Dermis blood vessel endothelial cell (primary cell): ENCODE measurements at regions not wholly inside any gene's neighbourhood (a gene's known extent, or its start where the extent isn't known, plus 50 kb on each side); places are given as distances from the start of the nearest gene placed in this dataset.
"Not testable (repeated sequence)": the region's sequence is repeated elsewhere in the genome, so short reads cannot be mapped to it uniquely, and the experiment has no call there.

Experiments used
- DNase-seq: peaks from one replicate; pipeline ENCODE4 v3.0.0; 2010

DNA sequence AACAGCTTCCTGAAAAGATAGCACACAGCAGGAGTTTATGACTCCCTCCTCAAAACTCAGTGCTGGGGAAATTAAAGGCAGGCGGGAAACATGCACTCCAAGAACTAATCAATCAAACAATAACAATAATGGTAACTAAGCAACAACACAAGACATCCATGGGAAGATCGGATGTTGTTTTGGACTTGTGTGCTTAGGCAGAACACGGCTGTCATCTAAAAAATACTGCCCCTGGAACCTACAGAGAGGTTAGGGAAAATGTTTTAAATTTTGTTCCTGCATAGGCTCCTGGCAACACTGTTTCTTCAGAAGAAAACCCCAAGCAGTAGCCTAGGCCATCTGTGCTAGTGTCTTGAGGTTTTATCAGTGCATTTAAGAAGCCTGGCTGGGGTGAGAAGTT is 1378.2 kb downstream of the STIM2 start:
- DNase-seq = no peak

GRCh38 chr4:28241021-28241420 is 1380.4 kb downstream of the STIM2 start:
- DNase-seq = no peak

DNA sequence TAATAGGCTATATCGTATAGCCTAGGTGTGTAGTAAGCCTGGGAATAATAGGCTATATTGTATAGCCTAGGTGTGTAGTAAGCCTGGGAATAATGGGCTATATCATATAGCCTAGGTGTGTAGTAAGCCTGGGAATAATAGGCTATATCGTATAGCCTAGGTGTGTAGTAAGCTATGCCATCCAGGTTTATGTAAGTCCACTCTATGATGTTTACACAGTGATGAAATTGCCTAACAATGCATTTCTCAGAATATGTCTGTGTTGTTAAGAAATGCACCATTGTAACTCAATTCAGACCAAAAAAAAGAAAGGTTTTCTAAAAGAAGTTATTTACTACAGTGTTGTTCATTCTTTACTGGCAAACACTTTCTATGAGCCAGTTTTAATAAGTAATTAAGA is 1387.2 kb downstream of the STIM2 start:
- DNase-seq = no peak

- DNase-seq = no peak
These were observed 1387.6 kb downstream of the STIM2 start for GRCh38 chr4:28248269-28248668.

DNA sequence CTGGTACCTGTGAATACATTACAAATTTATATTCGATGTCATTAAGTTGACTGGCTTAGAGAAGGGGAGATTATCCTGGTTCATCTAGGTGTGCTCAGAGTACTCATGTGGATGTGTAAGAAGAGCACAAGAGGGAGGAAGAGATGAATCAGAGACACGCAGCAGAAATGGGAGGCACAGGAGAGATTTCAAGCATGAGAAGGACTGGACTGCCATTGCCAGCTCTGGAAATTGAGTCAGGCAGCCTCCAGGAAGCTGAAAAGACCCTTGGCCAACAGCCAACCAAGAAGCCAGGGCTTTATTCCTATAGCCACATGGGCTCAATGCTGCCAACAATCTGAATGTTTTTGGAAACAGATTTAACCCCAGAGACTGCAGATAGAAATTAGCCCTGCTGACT is 1390.0 kb downstream of the STIM2 start:
- no peak for DNase-seq

GRCh38 chr4:28251831-28252230 is 1391.2 kb downstream of the STIM2 start:
- DNase-seq = no peak

- no peak for DNase-seq
These were observed 1393.4 kb downstream of the STIM2 start for GRCh38 chr4:28254003-28254402.

GRCh38 chr4:28256295-28256694 is 1395.7 kb downstream of the STIM2 start:
- no peak for DNase-seq

GRCh38 chr4:28259951-28260350 is 1399.3 kb downstream of the STIM2 start:
- no peak for DNase-seq

GRCh38 chr4:28267166-28267565 is 1406.5 kb downstream of the STIM2 start:
- no peak for DNase-seq

- no peak for DNase-seq
These were observed 1408.8 kb downstream of the STIM2 start for GRCh38 chr4:28269426-28269825.

DNA sequence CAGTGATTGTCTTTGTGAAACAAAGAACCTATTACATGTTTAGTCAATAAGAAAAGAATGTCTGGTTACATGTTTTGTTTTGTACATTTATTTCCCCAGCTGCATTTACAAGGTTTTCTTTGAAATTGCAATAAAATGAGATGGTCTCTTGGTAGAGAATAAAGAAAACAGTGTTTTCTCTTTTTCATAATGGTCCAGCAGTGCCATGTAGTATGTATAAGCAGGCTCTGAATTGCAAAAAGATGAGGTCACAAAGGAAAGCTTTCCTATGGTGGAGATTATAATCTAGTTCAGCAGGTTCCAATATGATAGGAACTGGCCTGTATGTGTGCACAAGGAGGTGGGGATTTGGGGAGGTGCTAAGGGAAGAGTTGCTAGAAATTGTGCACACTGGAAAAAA is 1417.3 kb downstream of the STIM2 start:
- no peak for DNase-seq

- peak; percentile 1 for DNase-seq
These were observed 1418.0 kb downstream of the STIM2 start for GRCh38 chr4:28278676-28279075.

DNA sequence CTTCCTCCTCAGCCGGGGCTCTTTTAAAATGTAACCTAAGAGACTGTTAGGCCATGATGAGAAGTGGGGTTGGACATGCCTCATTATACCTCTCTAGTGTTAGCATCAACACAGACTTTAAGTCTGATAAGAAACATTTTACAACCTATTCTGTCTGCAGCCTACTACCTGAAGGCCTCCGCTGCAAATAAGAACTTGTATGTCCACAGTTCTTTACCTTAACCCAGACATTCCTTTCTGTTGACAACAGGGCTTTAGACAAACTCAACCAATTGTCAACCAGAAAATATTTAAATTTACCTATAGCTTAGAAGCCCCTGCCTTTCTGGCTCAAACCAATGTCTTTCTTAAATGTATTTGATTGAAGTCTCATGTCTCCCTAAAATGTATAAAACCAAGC is 1418.6 kb downstream of the STIM2 start:
- DNase-seq = no peak

- not testable (repeated sequence) for DNase-seq
These were observed 1425.6 kb downstream of the STIM2 start for GRCh38 chr4:28286266-28286665.

GRCh38 chr4:28287831-28288233 is 1427.2 kb downstream of the STIM2 start:
- peak; percentile 1 for DNase-seq

- DNase-seq = no peak
These were observed 1435.6 kb downstream of the STIM2 start for GRCh38 chr4:28296239-28296638.

GRCh38 chr4:28310926-28311325 is 1450.3 kb downstream of the STIM2 start:
- DNase-seq = no peak

GRCh38 chr4:28312497-28312896 is 1451.9 kb downstream of the STIM2 start:
- DNase-seq = not testable (repeated sequence)

GRCh38 chr4:28313729-28314713 is 1453.4 kb downstream of the STIM2 start:
- DNase-seq = no peak

DNA sequence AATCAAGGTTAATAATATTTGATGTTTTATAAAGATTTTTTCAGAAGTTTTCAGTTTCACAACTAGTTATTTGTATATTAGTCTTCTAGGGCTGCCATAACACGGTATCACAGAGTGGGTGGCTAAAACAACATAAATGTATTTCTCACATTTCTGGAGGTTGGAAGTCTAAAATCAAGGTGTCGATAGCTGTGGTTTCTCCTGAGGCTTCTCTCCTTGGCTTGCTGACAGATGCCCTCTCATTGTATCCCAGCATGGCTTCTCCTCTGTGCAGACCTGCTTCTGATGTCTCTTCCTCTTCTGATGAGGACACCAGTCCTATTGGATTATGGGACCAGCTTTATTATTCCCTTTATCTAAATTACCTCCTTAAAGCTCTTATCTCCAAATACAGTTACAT is 1456.6 kb downstream of the STIM2 start:
- no peak for DNase-seq

DNA sequence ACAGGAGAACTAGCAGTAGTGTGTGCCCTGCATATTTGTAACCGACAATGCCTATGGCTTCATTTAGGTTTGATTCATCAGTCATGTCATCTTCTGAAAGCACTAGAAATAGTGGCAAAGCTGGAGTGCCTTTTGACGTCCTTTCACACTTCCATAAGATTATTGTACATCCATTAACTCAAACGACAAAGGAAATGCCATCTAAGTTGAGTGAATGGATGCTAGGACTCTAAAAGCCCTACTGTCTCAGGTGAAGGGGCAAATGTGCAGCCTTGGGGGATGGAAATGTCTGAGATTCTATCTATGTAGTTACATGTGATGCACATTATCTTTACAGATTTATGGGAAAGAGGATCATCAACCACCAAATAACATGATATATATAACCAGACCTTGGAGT is 1473.6 kb downstream of the STIM2 start:
- DNase-seq = no peak

DNA sequence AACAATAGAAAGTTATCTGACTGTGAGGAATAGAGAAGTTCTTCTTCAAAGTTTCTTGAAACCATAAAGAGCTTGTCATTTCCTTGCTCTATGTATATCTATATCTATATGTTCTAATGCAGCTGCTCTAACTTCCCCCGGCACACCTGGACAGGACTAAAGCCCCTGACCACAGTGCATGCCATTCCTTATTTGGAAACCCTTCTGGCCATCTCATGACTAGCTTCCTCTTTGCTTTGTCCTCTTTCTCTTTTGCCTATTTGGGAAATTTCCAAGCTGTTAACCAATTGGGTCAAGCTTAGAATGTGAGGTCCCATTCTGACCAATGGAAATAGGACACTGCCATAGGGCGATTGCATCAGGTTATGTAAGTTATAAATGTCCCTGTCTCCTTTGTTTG is 1481.1 kb downstream of the STIM2 start:
- no peak for DNase-seq

DNA sequence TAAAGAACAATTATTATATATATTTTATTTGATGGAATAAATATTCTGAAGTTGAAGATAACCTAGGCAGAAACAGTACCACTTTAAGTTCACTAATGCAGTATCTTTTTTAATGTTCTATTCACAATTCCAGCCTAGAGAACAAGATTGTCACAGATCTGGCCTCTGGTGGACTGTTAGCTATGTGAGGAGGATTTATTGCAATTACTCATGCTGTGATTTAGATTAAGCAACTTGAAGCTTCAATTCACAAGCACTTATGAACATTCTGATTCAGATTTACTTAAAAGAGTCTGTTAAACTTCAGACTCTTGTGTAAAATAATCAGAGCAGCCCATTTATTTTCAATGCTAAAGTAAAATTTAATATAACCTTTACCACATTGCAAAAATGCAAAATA is 1489.8 kb downstream of the STIM2 start:
- DNase-seq = no peak

- no peak for DNase-seq
These were observed 1490.5 kb downstream of the STIM2 start for GRCh38 chr4:28351102-28351501.
